H4 (cell line): ENCODE measurements at regions not wholly inside any gene's neighbourhood (a gene's known extent, or its start where the extent isn't known, plus 50 kb on each side); places are given as distances from the start of the nearest gene placed in this dataset.
"Not testable (repeated sequence)": the region's sequence is repeated elsewhere in the genome, so short reads cannot be mapped to it uniquely, and the experiment has no call there.

ENCODE experiments used
- DNase-seq: peaks from one replicate; pipeline ENCODE4 v3.0.0-alpha.2; 2015; ENCODE audit warnings: low spot score

DNA sequence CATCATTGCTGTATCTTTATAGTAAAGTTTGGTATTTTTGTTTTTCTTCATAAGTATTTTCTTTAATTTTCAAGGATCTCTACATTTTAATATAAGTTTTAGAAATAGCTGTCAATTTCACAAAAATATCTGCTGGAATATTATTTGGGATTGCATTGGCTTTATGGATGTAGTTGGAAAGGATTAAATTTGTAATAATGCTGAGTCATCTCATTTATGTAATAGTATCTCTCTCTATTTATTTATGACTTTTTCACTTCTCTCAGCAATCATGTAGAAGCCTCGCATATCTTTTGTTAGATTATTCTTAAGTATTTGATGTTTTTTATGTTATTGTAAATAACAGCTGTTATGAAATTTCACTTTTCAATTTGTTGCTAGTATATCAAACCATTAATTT lies 223.1 kb upstream of the POGK start:
- no peak for DNase-seq

DNA sequence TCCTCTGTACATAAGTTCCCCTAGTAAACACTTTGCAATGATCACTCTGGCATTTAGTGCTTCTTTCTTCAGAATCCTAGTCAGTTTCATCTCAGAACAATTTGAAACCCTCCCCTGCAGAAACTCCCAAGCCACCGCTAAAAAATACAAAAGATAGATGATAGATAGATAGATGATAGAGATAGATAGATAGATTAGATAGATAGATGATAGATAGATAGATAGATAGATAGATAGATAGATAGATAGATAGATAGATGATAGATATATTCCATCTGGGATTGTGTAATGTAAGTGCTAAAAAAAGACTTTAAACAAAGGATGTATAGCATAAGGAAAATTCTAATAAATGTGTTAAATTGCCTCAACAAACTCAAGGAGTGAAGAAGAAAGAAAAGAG lies 212.6 kb upstream of the POGK start:
- no peak for DNase-seq

DNA sequence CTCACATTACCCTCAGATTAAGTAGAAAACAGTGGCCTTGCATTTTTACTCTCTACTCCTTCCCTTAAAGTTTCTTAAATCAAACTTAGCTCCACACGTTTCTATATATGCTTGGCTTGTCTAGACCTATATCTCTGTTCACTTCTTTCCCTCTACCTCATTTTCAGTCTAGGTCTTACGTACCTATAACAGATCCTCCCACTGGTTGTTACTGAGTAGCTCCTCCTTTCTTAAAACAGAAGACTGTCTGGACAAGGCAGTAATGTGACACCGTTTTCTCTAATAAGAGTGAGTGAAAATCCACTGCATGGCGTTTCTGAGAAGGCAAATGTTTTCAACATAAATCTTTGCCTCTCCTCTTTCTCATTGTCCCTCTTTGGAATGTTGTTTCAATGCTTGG lies 211.7 kb upstream of the POGK start:
- no peak for DNase-seq

DNA sequence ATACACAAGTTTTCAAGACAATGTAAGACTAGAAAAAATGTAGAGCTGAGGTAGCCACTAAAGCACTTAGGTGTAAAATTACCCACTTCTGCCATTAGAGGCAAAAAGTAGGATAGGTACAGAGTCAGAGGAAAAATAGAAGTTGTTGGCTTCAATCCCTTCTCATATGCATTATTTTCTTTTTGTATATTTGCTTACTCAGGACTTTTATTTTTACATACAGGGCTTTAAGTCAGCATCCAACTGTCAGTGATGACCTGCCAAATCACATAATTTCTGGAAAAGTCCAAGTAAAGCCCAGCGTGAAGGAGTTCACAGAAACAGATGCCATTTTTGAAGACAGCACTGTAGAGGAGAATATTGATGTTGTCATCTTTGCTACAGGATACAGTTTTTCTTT lies 211.0 kb upstream of the POGK start:
- no peak for DNase-seq

DNA sequence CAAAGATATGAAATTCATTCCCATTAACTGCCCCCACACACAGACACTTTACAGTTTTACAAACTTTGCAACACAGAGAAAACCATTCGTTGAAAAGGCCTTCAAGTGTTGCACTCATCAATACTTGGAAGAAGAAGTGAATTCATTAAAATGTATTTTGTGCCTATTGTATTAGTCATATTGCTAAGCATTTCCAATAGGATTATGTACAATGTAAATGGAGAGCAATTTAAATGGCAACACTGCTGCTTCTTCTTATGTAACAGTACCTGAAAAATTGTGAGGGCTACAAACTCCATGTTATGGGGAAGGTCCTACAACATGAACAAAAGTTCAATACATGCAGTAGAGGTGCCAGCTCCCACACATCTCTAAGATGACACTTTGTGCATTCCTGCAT lies 209.3 kb upstream of the POGK start:
- DNase-seq = no peak

DNA sequence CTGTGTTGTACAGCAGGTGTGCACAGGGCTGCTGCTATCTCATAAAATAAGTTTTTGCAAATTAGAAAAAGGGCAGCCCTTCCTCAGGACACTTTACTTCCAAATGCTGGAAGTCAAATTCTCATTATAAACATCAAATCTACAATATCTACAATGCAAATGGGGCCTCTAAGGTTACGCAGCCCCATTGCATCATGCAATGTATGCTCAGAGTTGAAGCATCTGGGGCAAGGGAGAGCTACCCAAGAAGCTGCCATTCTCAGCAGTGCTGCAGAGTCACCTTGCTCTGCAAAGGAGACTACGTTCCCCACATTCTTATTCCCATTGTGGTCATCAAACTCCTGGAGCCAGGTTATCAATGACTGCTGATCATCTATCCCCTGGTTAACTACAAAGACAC lies 208.9 kb upstream of the POGK start:
- DNase-seq = no peak

DNA sequence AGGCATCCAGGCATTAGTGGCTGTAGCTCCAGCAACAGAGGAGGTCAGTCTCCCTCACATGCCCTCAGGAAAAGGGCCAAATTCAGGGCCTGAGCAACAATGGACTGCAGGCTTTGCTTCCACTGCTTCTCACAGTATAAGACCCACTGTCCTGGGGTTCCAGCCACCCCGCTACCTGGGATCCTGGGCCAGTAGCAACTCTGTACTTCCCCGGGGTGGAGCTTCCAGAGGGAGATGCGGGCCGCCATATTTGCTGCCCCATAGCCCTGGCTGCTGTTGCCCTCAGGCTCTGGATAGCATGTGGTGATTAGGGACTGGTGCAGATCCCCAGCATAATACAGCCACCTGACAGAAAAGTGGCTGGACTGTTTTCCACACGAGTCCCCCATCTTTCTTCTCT lies 201.1 kb upstream of the POGK start:
- DNase-seq = no peak

DNA sequence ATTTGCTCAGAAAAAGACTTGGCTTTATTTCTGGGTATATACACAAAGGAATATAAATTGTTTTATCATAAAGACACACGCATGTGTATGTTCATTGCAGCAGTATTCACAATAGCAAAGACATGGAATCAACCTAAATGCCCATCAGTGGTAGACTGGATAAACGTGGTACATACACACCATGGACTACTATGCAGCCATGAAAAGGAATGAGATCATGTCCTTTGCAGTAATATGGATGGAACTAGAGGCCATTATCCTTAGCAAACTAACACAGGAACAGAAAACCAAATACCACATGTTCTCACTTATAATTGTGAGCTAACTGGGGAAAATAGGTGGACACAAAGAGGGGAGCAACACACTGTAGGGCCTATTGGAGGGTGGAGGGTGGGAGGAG lies 182.0 kb upstream of the POGK start:
- not testable (repeated sequence) for DNase-seq

DNA sequence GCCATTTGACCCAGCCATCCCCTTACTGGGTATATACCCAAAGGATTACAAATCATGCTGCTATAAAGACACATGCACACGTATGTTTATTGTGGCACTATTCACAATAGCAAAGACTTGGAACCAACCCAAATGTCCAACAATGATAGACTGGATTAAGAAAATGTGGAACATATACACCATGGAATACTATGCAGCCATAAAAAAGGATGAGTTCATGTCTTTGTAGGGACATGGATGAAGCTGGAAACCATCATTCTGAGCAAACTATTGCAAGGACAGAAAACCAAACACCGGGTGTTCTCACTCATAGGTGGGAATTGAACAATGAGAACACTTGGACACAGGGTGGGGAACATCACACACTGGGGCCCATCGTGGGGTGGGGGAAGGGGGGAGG lies 172.5 kb upstream of the POGK start:
- not testable (repeated sequence) for DNase-seq

DNA sequence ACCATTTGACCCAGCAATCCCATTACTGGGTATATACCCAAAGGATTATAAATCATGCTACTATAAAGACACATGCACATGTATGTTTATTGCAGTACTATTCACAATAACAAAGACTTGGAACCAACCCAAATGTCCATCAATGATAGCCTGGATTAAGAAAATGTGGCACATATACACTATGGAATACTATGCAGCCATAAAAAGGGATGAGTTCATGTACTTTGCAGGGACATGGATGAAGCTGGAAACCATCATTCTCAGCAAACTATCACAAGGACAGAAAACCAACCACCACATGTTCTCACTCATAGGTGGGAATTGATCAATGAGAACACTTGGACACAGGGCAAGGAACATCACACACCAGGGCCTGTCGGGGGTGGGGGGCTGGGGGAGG lies 171.7 kb upstream of the POGK start:
- not testable (repeated sequence) for DNase-seq

DNA sequence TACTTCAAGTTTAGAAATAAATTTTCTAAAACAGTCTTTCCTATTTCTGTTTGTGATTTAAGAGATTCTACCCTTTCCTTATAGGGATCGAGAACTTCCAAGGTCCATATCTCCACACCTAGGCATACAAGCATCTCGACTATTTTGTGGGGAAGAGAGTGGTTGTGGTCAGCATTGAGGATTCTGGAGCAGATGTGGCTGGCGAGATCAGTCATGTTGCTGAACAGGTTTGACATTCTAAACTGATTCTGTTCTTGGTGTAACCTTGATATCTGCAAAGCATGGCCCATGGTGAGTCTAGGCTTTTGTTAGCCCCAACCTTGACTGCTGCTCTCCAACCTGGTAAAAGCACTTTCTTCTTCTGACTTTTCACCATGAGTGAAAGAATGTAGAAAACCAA lies 167.6 kb upstream of the POGK start:
- no peak for DNase-seq

DNA sequence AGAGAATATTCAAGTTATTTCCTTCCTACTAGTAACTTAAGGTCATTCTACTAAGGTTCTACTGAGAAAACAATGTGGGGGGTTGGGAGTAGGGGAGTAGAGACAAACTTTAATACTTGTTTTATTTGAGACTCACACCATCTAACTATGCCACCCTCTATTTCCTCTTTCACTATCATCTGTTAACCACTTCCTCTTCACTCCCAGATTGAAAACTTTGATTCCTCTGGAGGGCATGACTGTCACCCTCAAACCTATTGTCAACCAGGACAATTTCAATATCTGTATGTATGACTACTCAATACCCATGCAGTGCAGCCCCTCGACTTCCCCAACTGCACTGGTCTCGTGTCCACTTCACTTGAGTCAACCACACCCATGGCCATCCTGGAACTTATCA lies 165.6 kb upstream of the POGK start:
- DNase-seq = no peak

DNA sequence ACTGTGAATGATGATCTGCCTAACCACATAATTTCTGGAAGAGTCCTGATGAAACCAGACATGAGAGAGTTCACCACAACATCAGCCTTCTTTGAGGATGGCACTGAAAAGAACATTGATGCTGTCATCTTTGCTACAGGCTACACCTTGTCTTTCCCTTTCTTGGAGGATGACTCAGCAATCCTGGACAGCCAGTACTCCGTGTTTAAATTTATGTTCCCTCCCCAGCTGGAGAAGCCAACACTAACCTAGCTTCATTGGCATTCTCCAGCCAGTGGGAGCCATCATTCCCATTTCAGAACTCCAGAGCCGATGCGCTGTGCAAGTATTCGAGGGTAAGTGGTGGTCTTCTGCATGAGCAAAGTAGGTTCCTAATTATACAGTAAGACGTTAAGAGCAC lies 164.1 kb upstream of the POGK start:
- peak; percentile 5 for DNase-seq

DNA sequence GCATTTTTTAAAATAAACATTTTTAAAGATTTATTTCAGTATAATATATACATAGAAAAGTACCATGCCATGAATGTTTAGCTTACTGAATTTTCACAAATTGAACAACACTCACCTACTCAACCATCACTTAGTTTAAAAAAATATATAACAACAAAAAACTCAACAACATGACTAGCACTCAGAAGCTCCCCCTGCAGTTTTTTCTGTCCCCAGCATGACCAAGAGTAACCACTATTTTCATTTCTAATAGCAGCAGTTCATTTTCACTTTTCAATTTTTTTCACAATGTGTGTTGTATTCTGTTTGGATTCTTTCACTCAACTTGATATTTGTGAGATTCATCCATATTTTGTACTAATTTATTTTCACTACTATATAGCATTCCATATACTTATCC lies 162.3 kb upstream of the POGK start:
- no peak for DNase-seq

DNA sequence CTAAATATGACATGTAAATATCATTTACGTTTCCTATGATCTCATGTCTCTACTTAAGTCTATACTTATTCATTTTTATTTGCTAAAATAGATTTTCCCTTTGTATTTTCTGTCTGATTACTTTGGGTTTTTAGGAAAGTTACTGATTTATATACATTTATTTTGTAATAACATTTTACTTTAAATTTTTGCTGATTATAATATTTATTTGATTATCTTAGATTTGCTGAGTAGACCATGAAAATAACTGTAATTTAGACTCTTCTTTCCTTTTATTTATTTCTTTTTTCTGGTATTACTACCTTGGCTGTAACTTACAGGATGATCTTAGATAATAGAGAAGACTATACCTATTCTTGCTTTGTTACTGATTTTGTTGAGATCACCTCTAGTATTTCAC lies 159.9 kb upstream of the POGK start:
- DNase-seq = no peak

DNA sequence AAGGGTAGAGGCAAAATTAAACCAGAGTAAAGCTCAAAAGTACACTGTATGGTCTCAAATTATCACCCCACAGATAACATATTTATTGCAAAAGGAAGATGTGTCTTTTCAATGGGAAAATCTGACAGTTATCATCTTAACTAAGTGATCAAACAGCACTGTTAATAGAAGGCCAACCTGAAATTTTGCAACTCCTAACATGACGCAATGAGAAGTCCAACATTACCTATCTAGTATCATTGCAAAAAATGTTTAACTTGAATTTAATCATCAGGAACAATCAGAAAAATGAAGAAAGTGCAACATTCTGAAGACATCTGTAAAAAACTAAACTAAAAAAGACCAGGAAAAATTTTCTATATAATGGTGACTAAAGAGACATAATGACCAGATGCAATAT lies 156.7 kb upstream of the POGK start:
- no peak for DNase-seq

DNA sequence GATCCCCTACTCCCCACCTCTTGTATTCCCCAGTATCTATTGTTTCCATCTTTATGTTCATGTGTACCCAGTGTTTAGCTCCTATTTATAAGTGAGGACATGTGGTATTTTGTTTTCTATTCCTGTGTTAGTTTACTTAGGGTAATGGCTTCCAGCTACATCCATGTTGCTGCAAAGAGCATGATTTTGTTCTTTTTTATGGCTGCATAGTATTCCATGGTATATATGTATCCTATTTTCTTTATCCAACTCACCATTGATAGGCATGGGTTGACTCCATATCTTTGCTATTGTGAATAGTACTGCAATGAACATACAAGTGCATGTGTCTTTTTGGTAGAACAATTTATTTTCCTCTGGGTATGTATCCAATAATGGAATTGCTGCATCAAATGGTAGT lies 154.6 kb upstream of the POGK start:
- not testable (repeated sequence) for DNase-seq

DNA sequence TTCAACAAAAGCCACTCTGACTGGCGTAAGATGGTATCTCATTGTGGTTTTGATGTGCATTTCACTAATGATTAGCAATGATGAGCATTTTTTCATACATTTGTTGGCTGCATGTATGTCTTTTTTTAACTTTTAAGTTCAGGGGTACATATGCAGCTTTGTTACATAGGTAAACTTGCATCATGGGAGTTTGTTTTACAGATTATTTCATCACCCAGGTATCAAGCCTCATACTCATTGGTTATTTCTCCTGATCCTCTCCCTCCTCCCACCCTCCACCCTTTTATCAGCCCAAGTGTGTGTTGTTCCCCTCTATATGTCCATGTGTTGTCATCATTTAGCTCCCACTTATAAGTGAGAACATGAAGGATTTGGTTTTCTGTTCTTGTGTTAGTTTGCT lies 154.1 kb upstream of the POGK start:
- no peak for DNase-seq

DNA sequence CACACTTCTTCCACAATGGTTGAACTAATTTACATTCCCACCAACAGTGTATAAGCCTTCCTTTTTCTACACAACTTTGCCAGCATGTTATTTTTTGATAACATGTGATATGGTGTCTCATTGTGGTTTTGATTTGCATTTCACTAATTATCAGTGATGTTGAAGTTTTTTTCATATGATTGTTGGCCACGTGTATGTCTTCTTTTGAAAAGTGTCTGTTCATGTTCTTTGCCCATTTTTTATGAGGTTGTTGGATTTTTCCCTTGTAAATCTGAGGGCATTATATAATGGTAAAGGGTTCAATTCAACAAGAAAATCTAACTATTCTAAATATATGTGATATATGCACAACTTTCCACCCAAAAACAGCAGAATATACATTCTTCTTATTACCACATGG lies 153.4 kb upstream of the POGK start:
- not testable (repeated sequence) for DNase-seq

DNA sequence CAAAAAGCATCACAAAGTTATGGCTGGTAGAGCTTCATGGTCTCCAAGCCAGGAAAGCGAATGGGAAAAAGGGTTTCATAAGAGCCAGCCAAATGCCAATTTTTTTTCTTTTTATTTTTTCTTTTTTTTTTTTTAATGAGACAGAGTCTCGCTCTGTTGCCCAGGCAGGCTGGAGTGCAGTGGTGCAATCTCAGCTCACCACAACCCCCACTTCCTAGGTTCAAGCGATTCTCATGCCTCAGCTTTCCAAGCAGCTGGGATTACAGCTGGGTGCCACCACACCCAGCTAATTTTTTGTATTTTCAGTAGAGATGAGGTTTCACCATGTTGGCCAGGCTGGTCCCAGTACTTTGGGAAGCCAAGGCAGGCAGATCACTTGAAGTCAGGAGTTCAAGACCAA lies 148.7 kb upstream of the POGK start:
- not testable (repeated sequence) for DNase-seq

DNA sequence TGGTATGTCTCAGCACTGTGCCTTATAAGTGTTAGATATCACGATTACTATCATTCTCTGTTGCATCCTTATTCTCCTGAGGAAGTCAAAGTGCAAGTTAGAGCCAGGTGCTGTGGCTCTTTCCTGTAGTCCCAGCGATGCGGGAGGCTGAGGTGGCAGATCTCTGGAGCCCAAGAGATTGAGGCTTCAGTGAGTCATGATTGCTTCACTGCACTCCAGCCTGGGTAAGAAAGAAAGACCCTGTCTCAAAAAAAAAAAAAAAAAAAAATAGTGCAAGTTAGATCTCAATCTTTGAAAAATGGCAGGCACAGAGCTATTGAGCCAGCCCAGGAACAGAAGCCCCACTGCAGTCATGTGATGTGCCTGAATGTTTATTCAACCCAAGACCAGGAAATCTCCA lies 147.8 kb upstream of the POGK start:
- no peak for DNase-seq

DNA sequence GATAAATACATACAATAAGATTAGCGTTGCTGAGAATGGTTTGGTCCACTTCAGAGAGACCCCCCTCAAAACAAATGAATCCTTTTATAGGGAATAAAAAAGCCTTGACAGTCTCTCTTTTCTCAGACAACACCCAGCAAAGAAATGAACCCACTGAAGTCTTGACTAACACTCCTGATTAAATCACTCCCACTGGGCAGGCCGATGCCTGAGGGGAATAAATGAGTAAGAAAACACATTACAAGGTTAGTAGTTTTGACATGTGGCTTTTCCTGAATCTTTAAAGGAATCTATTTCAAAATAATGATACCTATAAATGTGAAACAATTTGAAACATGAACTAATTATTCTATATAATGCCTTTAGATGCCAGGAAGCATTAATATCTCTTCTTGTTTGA lies 146.9 kb upstream of the POGK start:
- DNase-seq = no peak

DNA sequence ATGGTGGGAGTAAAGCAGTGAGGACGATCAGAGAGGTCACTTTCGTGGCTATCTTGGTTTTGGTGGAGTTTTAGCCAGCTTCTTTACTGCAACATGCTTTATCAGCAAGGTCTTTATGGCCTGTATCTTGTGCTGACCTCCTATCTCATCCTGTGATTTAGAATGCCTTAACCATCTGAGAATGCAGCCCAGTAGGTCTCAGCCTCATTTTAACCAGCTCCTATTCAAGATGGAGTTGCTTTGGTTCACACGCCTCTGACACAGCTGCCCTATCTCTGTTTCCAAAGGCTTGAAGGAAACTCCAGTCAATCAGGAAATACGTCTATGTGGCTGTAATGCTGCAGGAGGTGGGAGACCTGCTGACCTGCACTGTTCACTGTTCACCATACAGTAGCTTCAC lies 146.1 kb upstream of the POGK start:
- no peak for DNase-seq

DNA sequence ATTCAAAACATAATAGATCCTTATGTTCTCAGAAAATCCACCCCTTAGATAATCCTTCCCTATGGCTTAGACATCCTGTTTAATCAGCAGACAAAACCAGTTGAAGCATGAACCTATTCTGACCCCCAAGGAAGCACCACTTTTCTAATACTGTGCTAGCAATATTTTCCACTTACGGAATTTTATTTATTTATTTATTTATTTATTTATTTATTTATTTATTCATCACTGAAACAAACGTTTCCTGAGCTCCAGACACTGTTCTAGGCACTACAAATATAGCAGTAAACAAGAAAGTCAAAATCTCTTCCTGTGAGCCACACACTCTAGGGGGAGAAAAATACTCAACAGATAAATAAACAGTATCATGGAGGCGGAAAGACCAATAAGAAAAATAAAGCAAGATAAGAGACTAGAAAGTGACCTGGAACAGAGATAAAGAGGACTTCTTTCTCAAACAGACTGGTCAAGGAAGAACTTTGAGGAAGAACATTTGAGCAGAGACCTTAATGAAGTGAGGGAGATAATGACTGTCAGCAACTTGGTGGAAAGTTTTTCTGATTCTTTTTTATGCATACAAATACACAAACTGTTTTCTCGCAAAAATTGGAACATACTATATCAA lies 145.5 kb upstream of the POGK start:
- DNase-seq = no peak

DNA sequence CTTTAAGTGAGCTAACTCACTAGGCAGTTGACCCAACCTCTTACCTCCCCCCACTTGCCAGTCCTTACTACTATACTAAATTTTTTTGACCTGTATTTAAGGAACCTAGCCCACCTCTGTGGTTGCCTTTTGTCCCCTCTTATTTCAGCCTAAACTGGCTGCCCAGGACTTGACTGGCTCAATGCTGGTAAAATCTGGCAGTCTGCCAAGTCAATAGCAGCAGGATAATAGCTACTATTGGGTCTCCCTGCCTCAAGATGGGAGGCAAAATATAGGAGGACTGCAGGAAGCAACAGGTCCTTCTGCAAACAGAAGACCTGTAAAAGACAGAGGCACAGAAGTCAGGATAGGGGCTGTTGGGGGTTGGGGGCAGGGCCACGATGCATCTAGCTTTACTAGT lies 144.2 kb upstream of the POGK start:
- DNase-seq = no peak
